ENCODE measurements at regions not wholly inside any gene's neighbourhood (a gene's known extent, or its start where the extent isn't known, plus 50 kb on each side); places are given as distances from the start of the nearest gene placed in this dataset.

GRCh38 chr16:85162478-85163277 is 50.4 kb upstream of the CIBAR2 start:
- TF ChIP-seq POLR2AphosphoS5 (IDR thresholded peaks at IDR 0.05; ENCODE audit: borderline replicate concordance, low read depth, low read length) (no peak), EZH2 (IDR thresholded peaks at IDR 0.05) (no peak), FOXP2 (optimal IDR thresholded peaks at IDR 0.05; ENCODE audit: control extremely low read depth, extremely low read length, insufficient read depth) (no peak)
